T-helper 2 cell (primary cell): ENCODE measurements at regions not wholly inside any gene's neighbourhood (a gene's known extent, or its start where the extent isn't known, plus 50 kb on each side); places are given as distances from the start of the nearest gene placed in this dataset.

Experiments
- DNase-seq, 5 experiments: peaks; one replicate each; pipeline versions ENCODE4 v3.0.0 to v3.0.0-alpha.2; 2012 to 2022

- DNase-seq = no peak
These were observed 616.3 kb downstream of the PLA2G4A start for GRCh38 chr1:187445066-187445465.

- no peak for DNase-seq
These were observed 622.5 kb downstream of the PLA2G4A start for GRCh38 chr1:187451238-187451637.

- DNase-seq = no peak
These were observed 625.3 kb downstream of the PLA2G4A start for GRCh38 chr1:187454010-187454409.

GRCh38 chr1:187456446-187456845 lies 627.7 kb downstream of the PLA2G4A start:
- no peak for DNase-seq

GRCh38 chr1:187460093-187460492 lies 631.3 kb downstream of the PLA2G4A start:
- no peak for DNase-seq

GRCh38 chr1:187464320-187464719 lies 635.6 kb downstream of the PLA2G4A start:
- no peak for DNase-seq

- DNase-seq = no peak
These were observed 636.7 kb downstream of the PLA2G4A start for GRCh38 chr1:187465441-187465840.

GRCh38 chr1:187469836-187470235 lies 641.1 kb downstream of the PLA2G4A start:
- DNase-seq = no peak

- no peak for DNase-seq
These were observed 642.8 kb downstream of the PLA2G4A start for GRCh38 chr1:187471555-187471954.

GRCh38 chr1:187474336-187474735 lies 645.6 kb downstream of the PLA2G4A start:
- no peak for DNase-seq

GRCh38 chr1:187476671-187477070 lies 647.9 kb downstream of the PLA2G4A start:
- DNase-seq = no peak

GRCh38 chr1:187477103-187477502 lies 648.4 kb downstream of the PLA2G4A start:
- DNase-seq = no peak

GRCh38 chr1:187477535-187477934 lies 648.8 kb downstream of the PLA2G4A start:
- DNase-seq = no peak

GRCh38 chr1:187481581-187482148 lies 652.9 kb downstream of the PLA2G4A start:
- no peak for DNase-seq

GRCh38 chr1:187490266-187490665 lies 661.5 kb downstream of the PLA2G4A start:
- DNase-seq = no peak

GRCh38 chr1:187491082-187491720 lies 662.5 kb downstream of the PLA2G4A start:
- no peak for DNase-seq

GRCh38 chr1:187498028-187498427 lies 669.3 kb downstream of the PLA2G4A start:
- DNase-seq = no peak

GRCh38 chr1:187504779-187505178 lies 676.0 kb downstream of the PLA2G4A start:
- no peak for DNase-seq

GRCh38 chr1:187509091-187509490 lies 680.3 kb downstream of the PLA2G4A start:
- no peak for DNase-seq

- DNase-seq = no peak
These were observed 684.4 kb downstream of the PLA2G4A start for GRCh38 chr1:187513190-187513589.

GRCh38 chr1:187514110-187514509 lies 685.4 kb downstream of the PLA2G4A start:
- no peak for DNase-seq

GRCh38 chr1:187516874-187517273 lies 688.1 kb downstream of the PLA2G4A start:
- DNase-seq = no peak

- no peak for DNase-seq
These were observed 688.8 kb downstream of the PLA2G4A start for GRCh38 chr1:187517546-187517945.

- DNase-seq = no peak
These were observed 698.6 kb downstream of the PLA2G4A start for GRCh38 chr1:187527346-187527745.

- DNase-seq = no peak
These were observed 709.2 kb downstream of the PLA2G4A start for GRCh38 chr1:187537936-187538335.
